Endothelial cell of umbilical vein (primary cell): ENCODE measurements at regions not wholly inside any gene's neighbourhood (a gene's known extent, or its start where the extent isn't known, plus 50 kb on each side); places are given as distances from the start of the nearest gene placed in this dataset.

ENCODE experiments used
- BruUV-seq: library from RNA; stranded (reverse); fragments of 400-500 nt; replicated peaks from 2 replicates; lab custom pipeline; 2021; lab: Mats Ljungman, UMichigan
- CTCF ChIA-PET: fragments of 300-600, 350-600 bp; sonication (Branson Sonifier 250); formaldehyde crosslinking; loops from one replicate; lab custom pipeline; 2021; ENCODE audit warnings: antibody characterized with exemption, inconsistent platforms; lab: Charles Lee
- POLR2A ChIA-PET: fragments of 300-600, 350-600 bp; sonication (Branson Sonifier 250); formaldehyde crosslinking; loops from one replicate; lab custom pipeline; 2021; ENCODE audit warnings: antibody characterized with exemption, inconsistent platforms; lab: Charles Lee
- DNase-seq: peaks from one replicate; pipeline ENCODE4 v3.0.0-alpha.2; 2011; ENCODE audit warnings: low read depth, low spot score
- FAIRE-seq: peaks from 2 replicates; lab custom pipeline; 2011; peaks lifted over from hg19 to GRCh38; lab: Jason Lieb, UNC
- H2AFZ ChIP-seq: 2 replicates; pipeline ENCODE4 v1.6.0; 2012; ENCODE audit warnings: low read depth, low read length, control low read depth, inconsistent platforms
- H3K27ac ChIP-seq: 2 replicates; pipeline ENCODE4 v1.5.1; 2011; ENCODE audit warnings: low read depth, mild to moderate bottlenecking, control low read depth, low read length, moderate library complexity; ENCODE audit not compliant: insufficient read depth
- H3K27me3 ChIP-seq, 2 experiments: 2 replicates each; pipeline versions ENCODE4 v1.6.0 to v1.6.1; 2011; ENCODE audit warnings: low read length in 2 of 2, mixed read lengths in 1 of 2; ENCODE audit not compliant: control insufficient read depth in 2 of 2, insufficient read depth in 2 of 2
- H3K36me3 ChIP-seq, 2 experiments: 2 replicates in 1 of 2; 3 replicates in 1 of 2; pipeline ENCODE4 v1.5.1; 2011; ENCODE audit warnings: low read length in 2 of 2, mild to moderate bottlenecking in 1 of 2, moderate library complexity in 1 of 2; ENCODE audit not compliant: control insufficient read depth in 2 of 2, insufficient read depth in 2 of 2; ENCODE audit errors: extremely low read depth in 1 of 2
- H3K4me1 ChIP-seq: 3 replicates; pipeline ENCODE4 v1.5.1; 2011; ENCODE audit warnings: mild to moderate bottlenecking, low read length; ENCODE audit not compliant: control insufficient read depth, insufficient read depth; ENCODE audit errors: extremely low read depth
- H3K4me2 ChIP-seq: 2 replicates; pipeline ENCODE4 v1.6.1; 2011; ENCODE audit warnings: low read length, control low read depth, mixed read lengths; ENCODE audit not compliant: insufficient read depth
- H3K4me3 ChIP-seq, 3 experiments: fragments of 200-600 bp in 1 of 3; sonication (generic), shearing (Covaris generic) in 1 of 3; replicated peaks in 1 of 3; 2 replicates each; pipeline ENCODE4 v1.5.1; 2011 to 2016; ENCODE audit warnings: control low read depth in 3 of 3, low read length in 3 of 3, mild to moderate bottlenecking in 2 of 3, inconsistent platforms in 1 of 3, low read depth in 1 of 3, moderate library complexity in 1 of 3; ENCODE audit not compliant: insufficient read depth in 1 of 3
- H3K79me2 ChIP-seq: 2 replicates; pipeline ENCODE4 v1.6.0; 2012; ENCODE audit warnings: low read length, inconsistent platforms; ENCODE audit not compliant: control insufficient read depth, insufficient read depth
- H3K9ac ChIP-seq: replicated peaks from 2 replicates; pipeline ENCODE3; 2011; ENCODE audit warnings: low read length, control low read depth; ENCODE audit not compliant: insufficient read depth; ENCODE audit errors: extremely low read depth
- H3K9me1 ChIP-seq: replicated peaks from 3 replicates; pipeline ENCODE4 v1.6.0; 2011; ENCODE audit warnings: mild to moderate bottlenecking, low read length; ENCODE audit not compliant: control insufficient read depth, insufficient read depth; ENCODE audit errors: extremely low read depth
- H3K9me3 ChIP-seq: replicated peaks from 2 replicates; pipeline ENCODE4 v1.5.1; 2012; ENCODE audit warnings: low read length, inconsistent platforms; ENCODE audit not compliant: control insufficient read depth, insufficient read depth
- H4K20me1 ChIP-seq: replicated peaks from 2 replicates; pipeline ENCODE3; 2011; ENCODE audit warnings: mild to moderate bottlenecking, low read length; ENCODE audit not compliant: control insufficient read depth, insufficient read depth; ENCODE audit errors: extremely low read depth
- CTCF ChIP-seq, 2 donors: IDR thresholded peaks; 1 replicate in 1 of 2; 2 replicates in 1 of 2; pipeline ENCODE4 v1.5.1; 2011; ENCODE audit warnings: low read length in 2 of 2, mild to moderate bottlenecking in 2 of 2, moderate library complexity in 2 of 2, control low read depth in 1 of 2, inconsistent platforms in 1 of 2, low read depth in 1 of 2; ENCODE audit not compliant: insufficient read depth in 1 of 2; ENCODE audit errors: extremely low read depth in 1 of 2
- EZH2 ChIP-seq: IDR thresholded peaks from 2 replicates; pipeline ENCODE4 v1.6.1; 2012; ENCODE audit warnings: borderline replicate concordance, low read depth, mild to moderate bottlenecking, moderate library complexity, low read length, inconsistent platforms; ENCODE audit not compliant: severe bottlenecking
- FOS ChIP-seq: IDR thresholded peaks from 2 replicates; pipeline ENCODE4 v1.6.1; 2011; ENCODE audit warnings: mild to moderate bottlenecking, low read length, moderate library complexity, borderline replicate concordance; ENCODE audit not compliant: insufficient read depth
- GATA2 ChIP-seq: IDR thresholded peaks from 2 replicates; pipeline ENCODE4 v1.7.0; 2011; ENCODE audit warnings: low read depth, mild to moderate bottlenecking, moderate library complexity, mixed read lengths, low read length; ENCODE audit not compliant: insufficient read length, insufficient read depth
- JUN ChIP-seq: IDR thresholded peaks from 2 replicates; pipeline ENCODE4 v1.6.1; 2011; ENCODE audit warnings: borderline replicate concordance, low read depth; ENCODE audit not compliant: insufficient read length, insufficient read depth
- MAX ChIP-seq: IDR thresholded peaks from 2 replicates; pipeline ENCODE4 v1.6.1; 2011; ENCODE audit not compliant: insufficient read depth, insufficient read length
- MYC ChIP-seq: IDR thresholded peaks from one replicate; pipeline ENCODE4 v1.6.1; 2011; ENCODE audit warnings: mild to moderate bottlenecking, low read depth, low read length
- POLR2A ChIP-seq: IDR thresholded peaks from 2 replicates; pipeline ENCODE4 v1.6.1; 2012; ENCODE audit warnings: low read depth, mild to moderate bottlenecking, control low read depth, low read length
- POLR2AphosphoS5 ChIP-seq: IDR thresholded peaks from 2 replicates; pipeline ENCODE4 v1.6.1; 2012; ENCODE audit warnings: low read depth, mild to moderate bottlenecking, control low read depth, low read length, moderate library complexity; ENCODE audit not compliant: insufficient read depth
- dilution Hi-C: fragments of 300-500 bp; cut with MboI; formaldehyde crosslinking; loops from one replicate; pipeline ENCODE4 v1.15.0; 2019; ENCODE audit warnings: low sequenced_read_pairs; ENCODE audit not compliant: extremely low pct_ligation_motif_present
- intact Hi-C: fragments of 100-400 bp; cut with micrococcal nuclease; formaldehyde crosslinking; loops from one replicate; pipeline ENCODE4 v1.10.0; 2022

- TF ChIP-seq GATA2: no peak
- no peak for TF ChIP-seq FOS
- no peak for TF ChIP-seq MYC
- TF ChIP-seq MAX: no peak
- no peak for TF ChIP-seq CTCF (IDR thresholded peaks at IDR 0.05; ENCODE audit: extremely low read depth in 1 of 2, insufficient read depth in 1 of 2, low read depth in 1 of 2, low read length in 2 of 2)
- TF ChIP-seq EZH2: no peak
- TF ChIP-seq POLR2AphosphoS5: no peak
- TF ChIP-seq POLR2A: no peak
- TF ChIP-seq JUN: no peak
- H3K4me3 ChIP-seq: no peak overlapping the region
- no peaks in the 10 kb centered on the region for H3K79me2 ChIP-seq
- BruUV-seq: no TSS peak
- no peak overlapping the region for H3K9ac ChIP-seq
- dilution Hi-C loops (no loop called here), intact Hi-C loops (no loop called here)
- H3K36me3 ChIP-seq: no peaks in the 10 kb centered on the region
- no peak for FAIRE-seq
- no peaks in the 10 kb centered on the region for H3K27me3 ChIP-seq
- H3K4me2 ChIP-seq: no peak overlapping the region
- no peak overlapping the region for H3K27ac ChIP-seq
- no peaks in the 10 kb centered on the region for H3K9me1 ChIP-seq
- no peaks in the 10 kb centered on the region for H3K9me3 ChIP-seq
- H3K4me1 ChIP-seq: no peaks in the 10 kb centered on the region
- no peaks in the 10 kb centered on the region for H4K20me1 ChIP-seq
- no peak overlapping the region for H2AFZ ChIP-seq
- ChIA-PET CTCF (no interaction called here), POLR2A (no interaction called here)
- DNase-seq: no peak
Measured at GRCh38 chr10:81405399-81405798, 469.6 kb upstream of the NRG3 start.
